ENCODE measurements at regions not wholly inside any gene's neighbourhood (a gene's known extent, or its start where the extent isn't known, plus 50 kb on each side); places are given as distances from the start of the nearest gene placed in this dataset.
A peak's percentile ranks its signal among the peaks of the same experiment; 100 is the strongest.

DNA sequence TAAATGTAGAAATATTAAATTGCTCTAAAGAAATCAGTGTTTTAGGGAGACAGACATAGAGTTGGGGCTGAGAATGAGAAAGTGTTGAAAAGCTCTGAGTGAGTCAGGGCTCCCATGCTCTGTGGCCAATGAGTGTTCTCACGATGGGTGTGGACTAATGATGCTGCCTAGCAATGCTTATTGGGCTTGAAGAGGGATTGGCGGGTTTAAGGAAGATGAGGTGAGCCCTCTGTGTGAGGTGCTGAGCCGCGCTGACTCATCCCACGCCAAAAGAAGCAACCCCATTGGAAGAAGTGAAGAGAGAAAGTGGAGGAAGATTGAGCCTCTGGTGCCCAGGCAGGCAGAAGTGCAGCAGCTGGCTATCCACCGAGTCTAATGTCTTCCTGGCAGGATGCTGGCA is 65.1 kb upstream of the DPT start:
- Histone ChIP-seq H3K9me3 (ENCODE audit: control insufficient read depth in 2 of 2, low read length in 2 of 2) (no peaks in the 10 kb centered on the region), H3K27me3 (ENCODE audit: control insufficient read depth, insufficient read depth, low read length) (peaks cover 15% of the 10 kb centered on the region), H3K4me3 (ENCODE audit: low read depth, low read length) (no peak overlapping the region), H3K36me3 (ENCODE audit: control insufficient read depth, insufficient read depth, low read length) (no peaks in the 10 kb centered on the region), H3K27ac (ENCODE audit: insufficient read depth, low read length, poor library complexity, severe bottlenecking) (no peak overlapping the region), H3K4me1 (ENCODE audit: control insufficient read depth, insufficient read depth, low read length, poor library complexity, severe bottlenecking) (no peaks in the 10 kb centered on the region)
- Mint-ChIP-seq H3K27ac (no peak overlapping the region), H3K27me3 (peaks cover 23% of the 10 kb centered on the region), H3K9me3 (peaks cover 0 to 4% (median 0%) of the 10 kb centered on the region in 7 donors), H3K36me3 (no peaks in the 10 kb centered on the region), H3K4me3 (no peak overlapping the region), H3K4me1 (no peaks in the 10 kb centered on the region)
- ATAC-seq (ENCODE audit: low read depth in 2 of 2), result no peak
- DNase-seq, result no peak

DNA sequence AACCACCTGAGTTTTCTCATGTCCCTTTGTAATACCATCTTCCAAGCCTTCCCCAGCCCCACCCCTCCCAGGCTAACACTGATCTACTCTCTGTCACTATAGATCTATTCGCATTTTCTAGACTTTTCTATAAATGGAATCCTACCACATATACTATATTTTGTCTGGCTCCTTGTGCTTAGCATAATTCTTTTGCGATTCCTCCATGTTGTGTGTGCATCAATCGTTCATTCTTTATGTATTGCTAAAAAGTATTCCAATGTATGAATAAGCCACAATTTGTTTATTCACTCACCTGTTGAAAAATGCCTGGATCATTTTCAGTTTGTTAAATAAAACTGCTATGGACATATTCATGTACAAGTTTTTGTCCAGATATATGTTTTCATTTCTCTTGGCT is 66.7 kb upstream of the DPT start:
- H3K36me3 ChIP-seq (ENCODE audit: control insufficient read depth, insufficient read depth, low read length), result no peaks in the 10 kb centered on the region
- no peaks in the 10 kb centered on the region for H3K4me1 Mint-ChIP-seq
- no peak overlapping the region for H3K4me3 ChIP-seq (ENCODE audit: low read depth, low read length)
- H3K9me3 ChIP-seq (ENCODE audit: control insufficient read depth in 2 of 2, low read length in 2 of 2), result no peaks in the 10 kb centered on the region
- no peak for DNase-seq
- peaks cover 23% of the 10 kb centered on the region for H3K27me3 Mint-ChIP-seq
- no peaks in the 10 kb centered on the region for H3K36me3 Mint-ChIP-seq
- H3K27me3 ChIP-seq (ENCODE audit: control insufficient read depth, insufficient read depth, low read length), result peaks cover 13% of the 10 kb centered on the region
- no peaks in the 10 kb centered on the region for H3K4me1 ChIP-seq (ENCODE audit: control insufficient read depth, insufficient read depth, low read length, poor library complexity, severe bottlenecking)
- peaks cover 0 to 2% (median 0%) of the 10 kb centered on the region in 7 donors for H3K9me3 Mint-ChIP-seq
- no peak for ATAC-seq (ENCODE audit: low read depth in 2 of 2)
- no peak overlapping the region for H3K4me3 Mint-ChIP-seq
- H3K27ac ChIP-seq (ENCODE audit: insufficient read depth, low read length, poor library complexity, severe bottlenecking), result no peak overlapping the region
- no peak overlapping the region for H3K27ac Mint-ChIP-seq

DNA sequence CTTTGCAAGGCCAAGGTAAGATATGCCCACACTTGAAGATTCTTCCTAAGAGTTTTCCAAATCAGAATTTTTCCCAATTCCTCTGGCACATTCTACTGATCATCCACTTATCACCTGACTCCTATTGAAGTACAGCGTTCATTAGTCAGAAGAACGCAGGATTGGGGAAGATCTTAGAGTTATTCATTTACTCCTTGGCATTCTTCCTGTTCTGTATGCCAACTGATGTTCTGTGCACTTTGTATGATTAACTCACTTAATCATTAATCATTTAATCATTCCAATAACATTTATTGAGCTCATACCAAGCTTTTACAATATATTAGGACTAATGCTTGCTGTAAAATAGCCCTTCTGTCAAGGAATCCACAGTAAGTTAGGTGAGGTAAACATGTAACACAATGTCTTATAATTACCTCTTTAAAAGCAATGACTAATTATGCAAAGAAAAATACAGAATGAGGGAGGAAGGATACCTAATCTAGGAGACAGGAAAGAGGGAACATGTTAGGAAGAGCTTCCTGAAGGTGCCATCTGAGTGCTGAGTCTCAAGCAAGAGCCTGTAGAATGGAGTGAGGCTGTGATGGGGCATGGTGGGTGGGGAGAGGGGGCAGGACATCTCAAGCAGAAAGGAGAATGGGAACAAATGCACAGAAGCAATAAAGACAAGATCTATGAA is 71.1 kb upstream of the DPT start:
- no peaks in the 10 kb centered on the region for H3K36me3 Mint-ChIP-seq
- peaks cover 8% of the 10 kb centered on the region for H3K27me3 Mint-ChIP-seq

DNA sequence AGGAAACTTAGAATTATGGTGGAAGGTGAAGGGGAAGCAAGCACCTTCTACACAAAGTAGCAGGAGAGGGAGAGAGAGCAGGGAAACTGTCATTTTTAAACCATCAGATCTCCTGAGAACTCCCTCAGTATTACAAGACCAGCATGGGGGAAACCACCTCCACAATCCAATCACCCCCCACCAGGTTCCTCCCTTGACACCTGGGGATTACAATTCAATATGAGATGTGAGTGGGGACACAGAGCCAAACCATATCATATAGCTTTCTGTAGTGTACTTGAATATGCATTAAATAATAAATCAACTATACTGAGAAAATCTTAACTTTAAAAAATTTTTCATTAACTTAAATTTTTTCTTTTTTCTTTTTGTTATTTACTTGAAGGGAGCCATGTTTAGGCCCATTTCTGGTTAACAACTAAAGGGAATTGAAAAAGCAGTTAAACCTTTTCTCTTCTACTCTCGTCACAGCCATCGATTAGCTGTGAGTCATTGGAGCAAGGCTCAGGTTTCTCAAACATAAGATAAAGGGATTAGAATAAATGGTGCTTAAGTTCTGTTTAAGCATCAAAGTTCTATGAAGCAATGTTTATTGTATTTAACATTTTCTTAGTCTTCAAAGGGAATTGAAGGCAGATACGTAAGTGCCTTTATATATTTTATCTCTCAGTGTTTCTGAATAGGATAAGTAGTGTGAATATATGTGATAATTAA is 72.2 kb upstream of the DPT start:
- ATAC-seq (ENCODE audit: low read depth in 2 of 2) (no peak), DNase-seq (no peak)
- Mint-ChIP-seq H3K36me3 (no peaks in the 10 kb centered on the region), H3K27me3 (peaks cover 7% of the 10 kb centered on the region), H3K9me3 (no peaks in the 10 kb centered on the region), H3K4me1 (no peaks in the 10 kb centered on the region), H3K27ac (no peak overlapping the region), H3K4me3 (no peak overlapping the region)
- Histone ChIP-seq H3K27me3 (ENCODE audit: control insufficient read depth, insufficient read depth, low read length) (no peaks in the 10 kb centered on the region), H3K27ac (ENCODE audit: insufficient read depth, low read length, poor library complexity, severe bottlenecking) (no peak overlapping the region), H3K36me3 (ENCODE audit: control insufficient read depth, insufficient read depth, low read length) (no peaks in the 10 kb centered on the region), H3K4me1 (ENCODE audit: control insufficient read depth, insufficient read depth, low read length, poor library complexity, severe bottlenecking) (no peaks in the 10 kb centered on the region), H3K9me3 (ENCODE audit: control insufficient read depth in 2 of 2, low read length in 2 of 2) (no peaks in the 10 kb centered on the region), H3K4me3 (ENCODE audit: low read depth, low read length) (no peak overlapping the region)

More for the DNA sequence above, 71.1 kb upstream of the DPT start:
- no peak for ATAC-seq (ENCODE audit: low read depth in 2 of 2)
- no peaks in the 10 kb centered on the region for H3K4me1 ChIP-seq (ENCODE audit: control insufficient read depth, insufficient read depth, low read length, poor library complexity, severe bottlenecking)
- no peak overlapping the region for H3K4me3 ChIP-seq (ENCODE audit: low read depth, low read length)
- H3K9me3 ChIP-seq (ENCODE audit: control insufficient read depth in 2 of 2, low read length in 2 of 2), result no peaks in the 10 kb centered on the region
- H3K27me3 ChIP-seq (ENCODE audit: control insufficient read depth, insufficient read depth, low read length), result peaks cover 3% of the 10 kb centered on the region
- H3K4me3 Mint-ChIP-seq, result no peak overlapping the region
- no peaks in the 10 kb centered on the region for H3K4me1 Mint-ChIP-seq
- no peak for DNase-seq
- no peaks in the 10 kb centered on the region for H3K36me3 ChIP-seq (ENCODE audit: control insufficient read depth, insufficient read depth, low read length)
- no peak overlapping the region for H3K27ac ChIP-seq (ENCODE audit: insufficient read depth, low read length, poor library complexity, severe bottlenecking)
- H3K27ac Mint-ChIP-seq, result no peak overlapping the region
- H3K9me3 Mint-ChIP-seq, result no peaks in the 10 kb centered on the region

DNA sequence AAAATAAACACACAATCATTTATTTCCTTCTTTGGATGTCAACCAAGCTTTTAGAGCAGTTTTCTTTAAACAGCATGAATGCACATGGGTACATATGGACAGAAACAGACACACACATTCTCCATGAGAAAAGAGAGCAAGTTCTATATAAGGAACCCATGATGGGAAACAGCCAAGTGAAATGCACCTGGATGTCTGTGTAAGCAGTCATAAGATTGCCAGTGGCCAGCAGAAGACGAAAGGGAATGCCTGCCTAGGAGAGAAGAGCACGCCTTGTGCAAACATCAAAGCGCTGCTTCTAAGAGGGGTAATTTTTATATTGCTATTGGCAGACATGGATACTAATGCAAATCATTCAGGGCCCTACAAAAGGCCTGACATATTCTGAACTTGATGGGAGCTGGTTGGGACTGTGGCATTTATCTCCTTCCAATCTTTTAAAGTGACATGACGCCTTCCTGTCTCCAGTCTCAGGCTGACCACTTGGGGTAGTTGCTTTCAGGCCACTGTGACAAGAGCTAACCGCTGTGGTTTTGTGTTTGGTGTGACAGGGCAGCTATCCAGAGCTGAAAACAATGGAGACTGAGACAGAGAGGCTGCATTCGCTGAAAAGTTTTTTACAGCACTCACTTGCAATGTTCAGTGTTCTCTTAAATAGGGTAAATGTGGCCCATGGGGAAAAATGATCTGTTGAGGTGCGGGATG is 75.0 kb upstream of the DPT start:
- Mint-ChIP-seq H3K4me3 (no peak overlapping the region), H3K27ac (peak overlapping the region in 1 of 3 donors; percentile 66), H3K36me3 (no peaks in the 10 kb centered on the region), H3K4me1 (no peaks in the 10 kb centered on the region), H3K9me3 (no peaks in the 10 kb centered on the region), H3K27me3 (peaks cover 10% of the 10 kb centered on the region)
- Histone ChIP-seq H3K27me3 (ENCODE audit: control insufficient read depth, insufficient read depth, low read length) (peaks cover 3% of the 10 kb centered on the region), H3K4me3 (ENCODE audit: low read depth, low read length) (no peak overlapping the region), H3K9me3 (ENCODE audit: control insufficient read depth in 2 of 2, low read length in 2 of 2) (no peaks in the 10 kb centered on the region), H3K27ac (ENCODE audit: insufficient read depth, low read length, poor library complexity, severe bottlenecking) (no peak overlapping the region), H3K4me1 (ENCODE audit: control insufficient read depth, insufficient read depth, low read length, poor library complexity, severe bottlenecking) (no peaks in the 10 kb centered on the region), H3K36me3 (ENCODE audit: control insufficient read depth, insufficient read depth, low read length) (no peaks in the 10 kb centered on the region)
- ATAC-seq (ENCODE audit: low read depth in 2 of 2) (peak in 1 of 2 donors; percentile 14), DNase-seq (no peak)

DNA sequence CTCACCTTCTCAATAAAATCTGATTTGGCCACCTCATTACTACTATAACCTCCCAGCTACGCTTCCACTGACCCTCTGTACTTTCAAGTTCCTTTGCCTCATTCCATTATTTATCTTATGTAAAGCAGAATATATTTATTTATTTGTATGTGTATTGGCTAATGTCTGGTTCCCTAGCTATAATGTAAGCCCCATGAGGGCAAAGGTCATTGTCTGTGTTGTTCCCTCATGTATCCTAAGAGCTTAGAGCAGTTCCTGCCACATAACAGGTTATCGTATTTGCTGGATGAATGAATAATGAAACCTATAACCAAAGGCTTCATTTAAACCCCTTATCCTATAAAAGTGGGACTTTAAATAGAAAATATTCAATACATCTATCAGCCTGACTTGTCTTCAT is 77.9 kb upstream of the DPT start:
- H3K4me3 Mint-ChIP-seq, result no peak overlapping the region
- H3K4me1 ChIP-seq (ENCODE audit: control insufficient read depth, insufficient read depth, low read length, poor library complexity, severe bottlenecking), result no peaks in the 10 kb centered on the region
- no peaks in the 10 kb centered on the region for H3K36me3 Mint-ChIP-seq
- H3K36me3 ChIP-seq (ENCODE audit: control insufficient read depth, insufficient read depth, low read length), result no peaks in the 10 kb centered on the region
- DNase-seq, result no peak
- no peaks in the 10 kb centered on the region for H3K4me1 Mint-ChIP-seq
- no peak for ATAC-seq (ENCODE audit: low read depth in 2 of 2)
- H3K9me3 Mint-ChIP-seq, result no peaks in the 10 kb centered on the region
- H3K9me3 ChIP-seq (ENCODE audit: control insufficient read depth in 2 of 2, low read length in 2 of 2), result no peaks in the 10 kb centered on the region
- H3K27me3 ChIP-seq (ENCODE audit: control insufficient read depth, insufficient read depth, low read length), result peaks cover 4% of the 10 kb centered on the region
- H3K27ac ChIP-seq (ENCODE audit: insufficient read depth, low read length, poor library complexity, severe bottlenecking), result no peak overlapping the region
- H3K27me3 Mint-ChIP-seq, result peaks cover 10% of the 10 kb centered on the region
- H3K27ac Mint-ChIP-seq, result no peak overlapping the region
- no peak overlapping the region for H3K4me3 ChIP-seq (ENCODE audit: low read depth, low read length)

DNA sequence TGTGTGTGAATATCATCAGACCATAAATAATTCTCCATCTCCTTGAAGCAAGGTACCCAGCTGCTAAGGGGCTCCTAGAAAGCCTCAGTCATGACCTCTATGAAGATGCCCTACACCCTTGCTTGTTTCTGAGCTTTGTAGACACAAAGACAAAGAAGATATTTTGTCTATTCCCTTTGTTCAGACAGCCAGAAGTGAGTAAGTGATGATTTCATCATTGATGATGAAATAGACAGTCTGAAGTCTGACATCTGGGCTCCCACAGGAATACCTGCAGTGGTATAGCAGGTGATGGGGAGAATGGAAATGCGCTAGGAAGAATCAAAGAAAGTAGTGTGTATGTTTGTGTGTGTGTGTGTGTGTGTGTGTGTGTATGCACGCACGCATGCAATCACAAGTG is 82.2 kb upstream of the DPT start:
- Histone ChIP-seq H3K4me3 (ENCODE audit: low read depth, low read length) (no peak overlapping the region), H3K4me1 (ENCODE audit: control insufficient read depth, insufficient read depth, low read length, poor library complexity, severe bottlenecking) (no peaks in the 10 kb centered on the region), H3K27ac (ENCODE audit: insufficient read depth, low read length, poor library complexity, severe bottlenecking) (no peak overlapping the region), H3K27me3 (ENCODE audit: control insufficient read depth, insufficient read depth, low read length) (peaks cover 4% of the 10 kb centered on the region), H3K36me3 (ENCODE audit: control insufficient read depth, insufficient read depth, low read length) (no peaks in the 10 kb centered on the region), H3K9me3 (ENCODE audit: control insufficient read depth in 2 of 2, low read length in 2 of 2) (no peaks in the 10 kb centered on the region)
- Mint-ChIP-seq H3K9me3 (peaks cover 0 to 1% (median 0%) of the 10 kb centered on the region in 7 donors), H3K4me3 (no peak overlapping the region), H3K4me1 (no peaks in the 10 kb centered on the region), H3K27ac (no peak overlapping the region), H3K27me3 (peaks cover 8% of the 10 kb centered on the region), H3K36me3 (no peaks in the 10 kb centered on the region)
- no peak for ATAC-seq (ENCODE audit: low read depth in 2 of 2)
- no peak for DNase-seq
